Esophagus muscularis mucosa (tissue), 4 donors: ENCODE measurements at regions not wholly inside any gene's neighbourhood (a gene's known extent, or its start where the extent isn't known, plus 50 kb on each side); places are given as distances from the start of the nearest gene placed in this dataset.

Experiments used
- DNase-seq: peaks from one replicate; pipeline ENCODE4 v3.0.0-alpha.2; 2017; ENCODE audit errors: extremely low spot score
- H3K27ac ChIP-seq, 4 donors: fragments of 200-600 bp; sonication (generic); replicated peaks in 1 of 4; 1 replicate in 3 of 4; 2 replicates in 1 of 4; pipeline ENCODE4 v1.5.1; 2016 to 2019; ENCODE audit warnings: mild to moderate bottlenecking in 1 of 4
- H3K27me3 ChIP-seq, 4 donors: fragments of 200-600 bp; sonication (generic); one replicate each; pipeline versions ENCODE4 v1.5.1 to v1.6.0; 2016 to 2019
- H3K36me3 ChIP-seq, 4 donors: fragments of 200-600 bp; sonication (generic); one replicate each; pipeline ENCODE4 v1.5.1; 2016 to 2019
- H3K4me1 ChIP-seq, 4 donors: fragments of 200-600 bp; sonication (generic); one replicate each; pipeline ENCODE4 v1.5.1; 2016 to 2019
- H3K4me3 ChIP-seq, 4 donors: fragments of 200-600 bp; sonication (generic); 1 replicate in 2 of 4; 2 replicates in 2 of 4; pipeline ENCODE4 v1.5.1; 2016 to 2019; ENCODE audit warnings: mild to moderate bottlenecking in 4 of 4, moderate library complexity in 1 of 4
- H3K9me3 ChIP-seq, 4 donors: fragments of 200-600 bp; sonication (generic); 1 replicate in 3 of 4; 2 replicates in 1 of 4; pipeline ENCODE4 v1.5.1; 2016 to 2019
- EP300 ChIP-seq: sonication (generic); formaldehyde crosslinking; IDR thresholded peaks from one replicate; pipeline ENCODE4 v1.6.1; 2017; ENCODE audit warnings: antibody characterized with exemption
- POLR2A ChIP-seq: fragments of 450-650 bp; IDR thresholded peaks from one replicate; pipeline ENCODE4 v1.6.1; 2017; ENCODE audit warnings: antibody characterized with exemption, moderate library complexity, mild to moderate bottlenecking, low read depth
- POLR2AphosphoS5 ChIP-seq, 2 donors: sonication (generic); formaldehyde crosslinking; IDR thresholded peaks; one replicate each; pipeline ENCODE4 v1.6.1; 2017; ENCODE audit warnings: antibody characterized with exemption in 2 of 2
- WGBS: methylation state at CpG from one replicate; pipeline ENCODE4 v1.1.5; 2018; 5-methylcytosine and 5-hydroxymethylcytosine counted together
- intact Hi-C: fragments of 100-400 bp; cut with DNase I; formaldehyde crosslinking; loops from one replicate; pipeline ENCODE4 v1.15.1; 2023
- TF ChIP-seq, protein P1 (sequence below), 3 experiments: fragments of 200-600 bp in 2 of 3; fragments of 450-650 bp in 1 of 3; sonication (generic) in 2 of 3; IDR thresholded peaks; one replicate each; pipeline ENCODE4 v1.5.1; 2017 to 2019; ENCODE audit warnings: antibody characterized with exemption in 3 of 3, mild to moderate bottlenecking in 2 of 3, moderate library complexity in 1 of 3

GRCh38 chr21:38145104-38145503 lies 111.7 kb upstream of the KCNJ15 start:
- DNase-seq = no peak
- Histone ChIP-seq H3K4me1 (peaks cover 0 to 6% (median under 1%) of the 10 kb centered on the region in 4 donors), H3K4me3 (no peak overlapping the region), H3K9me3 (peaks cover 0 to 2% (median 0%) of the 10 kb centered on the region in 4 donors), H3K27ac (no peak overlapping the region), H3K36me3 (no peaks in the 10 kb centered on the region), H3K27me3 (no peaks in the 10 kb centered on the region)
- TF ChIP-seq, protein P1, sequence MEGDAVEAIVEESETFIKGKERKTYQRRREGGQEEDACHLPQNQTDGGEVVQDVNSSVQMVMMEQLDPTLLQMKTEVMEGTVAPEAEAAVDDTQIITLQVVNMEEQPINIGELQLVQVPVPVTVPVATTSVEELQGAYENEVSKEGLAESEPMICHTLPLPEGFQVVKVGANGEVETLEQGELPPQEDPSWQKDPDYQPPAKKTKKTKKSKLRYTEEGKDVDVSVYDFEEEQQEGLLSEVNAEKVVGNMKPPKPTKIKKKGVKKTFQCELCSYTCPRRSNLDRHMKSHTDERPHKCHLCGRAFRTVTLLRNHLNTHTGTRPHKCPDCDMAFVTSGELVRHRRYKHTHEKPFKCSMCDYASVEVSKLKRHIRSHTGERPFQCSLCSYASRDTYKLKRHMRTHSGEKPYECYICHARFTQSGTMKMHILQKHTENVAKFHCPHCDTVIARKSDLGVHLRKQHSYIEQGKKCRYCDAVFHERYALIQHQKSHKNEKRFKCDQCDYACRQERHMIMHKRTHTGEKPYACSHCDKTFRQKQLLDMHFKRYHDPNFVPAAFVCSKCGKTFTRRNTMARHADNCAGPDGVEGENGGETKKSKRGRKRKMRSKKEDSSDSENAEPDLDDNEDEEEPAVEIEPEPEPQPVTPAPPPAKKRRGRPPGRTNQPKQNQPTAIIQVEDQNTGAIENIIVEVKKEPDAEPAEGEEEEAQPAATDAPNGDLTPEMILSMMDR (IDR thresholded peaks at IDR 0.05) = no peak
- TF ChIP-seq POLR2AphosphoS5 (IDR thresholded peaks at IDR 0.05) (no peak), EP300 (no peak), POLR2A (no peak)
- intact Hi-C loops = no loop called here

GRCh38 chr21:38147391-38147790 lies 109.4 kb upstream of the KCNJ15 start:
- Histone ChIP-seq H3K4me1 (no peaks in the 10 kb centered on the region), H3K27ac (no peak overlapping the region), H3K4me3 (no peak overlapping the region), H3K27me3 (peaks cover 0 to 5% (median 0%) of the 10 kb centered on the region in 4 donors), H3K36me3 (no peaks in the 10 kb centered on the region), H3K9me3 (peaks cover 0 to 2% (median 0%) of the 10 kb centered on the region in 4 donors)
- no peak for TF ChIP-seq EP300
- TF ChIP-seq, protein P1 (IDR thresholded peaks at IDR 0.05) = no peak
- TF ChIP-seq POLR2AphosphoS5 (IDR thresholded peaks at IDR 0.05) = no peak
- no peak for TF ChIP-seq POLR2A
- intact Hi-C loops = no loop called here
- no peak for DNase-seq
- WGBS = 56% methylated on average over 4 of the region's 4 CpGs

GRCh38 chr21:38148046-38148445 lies 108.7 kb upstream of the KCNJ15 start:
- no peak for TF ChIP-seq POLR2A
- no peak for TF ChIP-seq EP300
- TF ChIP-seq, protein P1 (IDR thresholded peaks at IDR 0.05) = no peak
- TF ChIP-seq POLR2AphosphoS5 (IDR thresholded peaks at IDR 0.05) = no peak
- H3K27me3 ChIP-seq = peaks cover 0 to 5% (median 0%) of the 10 kb centered on the region in 4 donors
- peaks cover 0 to 2% (median 0%) of the 10 kb centered on the region in 4 donors for H3K9me3 ChIP-seq
- intact Hi-C loops = no loop called here
- DNase-seq = no peak
- WGBS = 33% methylated on average over 1 of the region's 1 CpG
- no peak overlapping the region for H3K4me3 ChIP-seq
- no peak overlapping the region for H3K27ac ChIP-seq
- H3K36me3 ChIP-seq = no peaks in the 10 kb centered on the region
- H3K4me1 ChIP-seq = no peaks in the 10 kb centered on the region

- Histone ChIP-seq H3K27ac (no peak overlapping the region), H3K4me3 (no peak overlapping the region), H3K36me3 (no peaks in the 10 kb centered on the region), H3K4me1 (no peaks in the 10 kb centered on the region), H3K27me3 (peaks cover 0 to 12% (median 0%) of the 10 kb centered on the region in 4 donors), H3K9me3 (no peaks in the 10 kb centered on the region)
- TF ChIP-seq, protein P1 (IDR thresholded peaks at IDR 0.05) = no peak
- TF ChIP-seq POLR2A (no peak), EP300 (no peak), POLR2AphosphoS5 (IDR thresholded peaks at IDR 0.05) (no peak)
- no peak for DNase-seq
- 89% methylated on average over 1 of the region's 1 CpG for whole genome bisulfite sequencing
- intact Hi-C loops = no loop called here
These were observed 105.7 kb upstream of the KCNJ15 start for GRCh38 chr21:38151021-38151645.

- Histone ChIP-seq H3K27me3 (peaks cover 0 to 12% (median 0%) of the 10 kb centered on the region in 4 donors), H3K4me1 (no peaks in the 10 kb centered on the region), H3K9me3 (no peaks in the 10 kb centered on the region), H3K4me3 (no peak overlapping the region), H3K36me3 (no peaks in the 10 kb centered on the region), H3K27ac (no peak overlapping the region)
- 66% methylated on average over 2 of the region's 2 CpGs for WGBS
- TF ChIP-seq POLR2AphosphoS5 (IDR thresholded peaks at IDR 0.05) = no peak
- TF ChIP-seq EP300 = no peak
- no peak for DNase-seq
- intact Hi-C loops = no loop called here
These were observed 100.6 kb upstream of the KCNJ15 start for GRCh38 chr21:38156200-38156599.
